ENCODE measurements at regions not wholly inside any gene's neighbourhood (a gene's known extent, or its start where the extent isn't known, plus 50 kb on each side); places are given as distances from the start of the nearest gene placed in this dataset.

DNA sequence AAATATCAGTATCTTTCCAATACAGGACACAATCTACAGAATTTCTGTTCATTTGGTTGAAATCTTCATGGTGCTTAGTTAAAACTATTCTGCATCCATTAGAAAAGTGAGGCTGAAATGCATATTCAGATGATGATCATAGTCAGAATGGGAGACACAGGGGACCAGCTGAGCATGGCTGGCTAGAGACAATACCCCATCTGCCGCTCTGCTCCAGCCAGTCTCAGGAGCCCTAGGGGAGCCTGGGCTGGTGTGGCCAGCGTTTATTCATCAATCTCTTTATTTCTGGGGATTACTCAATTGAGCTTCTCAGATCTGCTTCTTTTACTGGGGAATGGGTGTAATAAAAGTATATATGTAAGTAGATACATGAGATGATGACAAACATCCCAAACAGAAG lies 470.9 kb upstream of the CDIN1 start (continued):
- TF ChIP-seq, protein P1, sequence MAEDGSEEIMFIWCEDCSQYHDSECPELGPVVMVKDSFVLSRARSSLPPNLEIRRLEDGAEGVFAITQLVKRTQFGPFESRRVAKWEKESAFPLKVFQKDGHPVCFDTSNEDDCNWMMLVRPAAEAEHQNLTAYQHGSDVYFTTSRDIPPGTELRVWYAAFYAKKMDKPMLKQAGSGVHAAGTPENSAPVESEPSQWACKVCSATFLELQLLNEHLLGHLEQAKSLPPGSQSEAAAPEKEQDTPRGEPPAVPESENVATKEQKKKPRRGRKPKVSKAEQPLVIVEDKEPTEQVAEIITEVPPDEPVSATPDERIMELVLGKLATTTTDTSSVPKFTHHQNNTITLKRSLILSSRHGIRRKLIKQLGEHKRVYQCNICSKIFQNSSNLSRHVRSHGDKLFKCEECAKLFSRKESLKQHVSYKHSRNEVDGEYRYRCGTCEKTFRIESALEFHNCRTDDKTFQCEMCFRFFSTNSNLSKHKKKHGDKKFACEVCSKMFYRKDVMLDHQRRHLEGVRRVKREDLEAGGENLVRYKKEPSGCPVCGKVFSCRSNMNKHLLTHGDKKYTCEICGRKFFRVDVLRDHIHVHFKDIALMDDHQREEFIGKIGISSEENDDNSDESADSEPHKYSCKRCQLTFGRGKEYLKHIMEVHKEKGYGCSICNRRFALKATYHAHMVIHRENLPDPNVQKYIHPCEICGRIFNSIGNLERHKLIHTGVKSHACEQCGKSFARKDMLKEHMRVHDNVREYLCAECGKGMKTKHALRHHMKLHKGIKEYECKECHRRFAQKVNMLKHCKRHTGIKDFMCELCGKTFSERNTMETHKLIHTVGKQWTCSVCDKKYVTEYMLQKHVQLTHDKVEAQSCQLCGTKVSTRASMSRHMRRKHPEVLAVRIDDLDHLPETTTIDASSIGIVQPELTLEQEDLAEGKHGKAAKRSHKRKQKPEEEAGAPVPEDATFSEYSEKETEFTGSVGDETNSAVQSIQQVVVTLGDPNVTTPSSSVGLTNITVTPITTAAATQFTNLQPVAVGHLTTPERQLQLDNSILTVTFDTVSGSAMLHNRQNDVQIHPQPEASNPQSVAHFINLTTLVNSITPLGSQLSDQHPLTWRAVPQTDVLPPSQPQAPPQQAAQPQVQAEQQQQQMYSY (CRISPR knock-in tag; IDR thresholded peaks at IDR 0.05), result no peak
- TF ChIP-seq EED (IDR thresholded peaks at IDR 0.05; ENCODE audit: low read depth), result no peak

DNA sequence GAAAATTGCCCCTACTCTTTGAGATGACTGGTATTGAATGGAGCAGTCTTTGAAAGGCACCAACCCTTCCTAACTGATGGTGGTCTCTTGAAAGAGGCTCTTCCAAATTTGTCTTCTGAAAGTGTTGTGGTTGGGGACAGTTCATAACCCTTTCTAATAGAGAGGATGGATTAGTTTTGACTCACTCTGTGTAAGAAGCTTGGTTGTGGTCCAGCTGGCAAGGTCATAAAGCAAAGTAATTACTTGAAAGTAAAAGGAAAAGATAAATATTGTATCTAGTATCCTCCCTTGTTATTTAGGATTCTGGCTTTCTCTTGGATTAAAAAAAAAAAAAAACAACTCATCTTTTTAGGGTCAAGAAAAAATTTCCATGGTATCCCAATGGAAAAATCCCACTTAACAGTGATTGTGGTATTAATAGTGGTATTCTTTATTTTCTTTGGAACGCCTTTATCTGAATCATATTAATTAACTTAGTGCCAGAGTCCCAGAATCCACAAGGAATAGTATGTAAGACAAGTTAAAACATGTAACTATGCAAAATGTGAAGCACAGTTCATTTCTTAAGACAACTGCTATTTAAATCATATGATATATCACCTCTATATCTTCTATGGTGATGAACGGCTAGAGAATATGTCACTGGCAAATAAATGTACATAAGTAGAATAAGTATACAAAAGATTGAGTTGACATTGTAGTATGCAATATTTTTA lies 469.3 kb upstream of the CDIN1 start:
- Histone ChIP-seq H3K27ac (ENCODE audit: control insufficient read depth, insufficient read depth) (no peak overlapping the region), H3K4me2 (ENCODE audit: control insufficient read depth, insufficient read depth) (no peak overlapping the region), H4K20me1 (ENCODE audit: control insufficient read depth, insufficient read depth) (no peaks in the 10 kb centered on the region), H3K9me3 (replicated peaks; ENCODE audit: control insufficient read depth, insufficient read depth, low read length) (no peaks in the 10 kb centered on the region), H2AFZ (ENCODE audit: control insufficient read depth, low read depth, low read length) (no peak overlapping the region), H3K9ac (ENCODE audit: control insufficient read depth, insufficient read depth, low read length) (no peak overlapping the region), H3K4me3 (no peak overlapping the region), H3K4me1 (ENCODE audit: control insufficient read depth, insufficient read depth, low read length) (no peaks in the 10 kb centered on the region), H3K27me3 (replicated peaks in 1 of 2; ENCODE audit: control insufficient read depth in 2 of 2, insufficient read depth in 2 of 2, low read length in 1 of 2) (no peaks in the 10 kb centered on the region), H3K36me3 (ENCODE audit: control insufficient read depth in 2 of 2, insufficient read depth in 2 of 2, low read length in 1 of 2) (no peaks in the 10 kb centered on the region), H3K79me2 (ENCODE audit: control insufficient read depth, insufficient read depth, low read length) (no peaks in the 10 kb centered on the region)
- WGBS (ENCODE audit: insufficient coverage, insufficient replicate concordance, low lambda C conversion rate, missing lambda C conversion rate), result 2% methylated on average over 2 of the region's 2 CpGs
- no TSS peak for BruUV-seq (replicated peaks)
- FAIRE-seq (no peak), ATAC-seq (no peak), DNase-seq (ENCODE audit: low read depth, low spot score) (no peak)
- ChIA-PET POLR2A (no interaction called here), RAD21 (ENCODE audit: unreplicated experiment) (no interaction called here), SMC1A (ENCODE audit: uncharacterized antibody, unreplicated experiment) (no interaction called here), CTCF (interaction anchor here (0.6 to 0.7 kb wide), 2 partner anchors 34 to 370 kb away, joined by 3 read pairs; no protein-coding TSS in a partner anchor)
- intact Hi-C loops (cut with micrococcal nuclease; ENCODE audit: unreplicated experiment), result no loop called here
- in situ Hi-C loops (cut with MboI), result no loop called here
- TF ChIP-seq TCF3 (IDR thresholded peaks at IDR 0.05; ENCODE audit: borderline replicate concordance, insufficient read depth, low read depth, low read length) (no peak), ETV6 (conservative IDR thresholded peaks at IDR 0.05 in 1 of 2, IDR thresholded peaks at IDR 0.05 in 1 of 2; ENCODE audit: borderline replicate concordance in 1 of 2, low read depth in 1 of 2) (no peak), IRF3 (IDR thresholded peaks at IDR 0.05) (no peak), ZSCAN29 (IDR thresholded peaks at IDR 0.05) (no peak), MTA2 (IDR thresholded peaks at IDR 0.05; ENCODE audit: low read depth) (no peak), CREB1 (IDR thresholded peaks at IDR 0.05; ENCODE audit: low read depth) (no peak), SIN3A (IDR thresholded peaks at IDR 0.05; ENCODE audit: low read depth, low read length) (no peak), RELA (IDR thresholded peaks at IDR 0.05; ENCODE audit: borderline replicate concordance, partially characterized antibody) (no peak), HDAC2 (IDR thresholded peaks at IDR 0.05) (no peak), SIX5 (IDR thresholded peaks at IDR 0.05; ENCODE audit: low read depth, low read length, severe bottlenecking) (no peak), MLLT1 (IDR thresholded peaks at IDR 0.05) (no peak), ZNF274 (IDR thresholded peaks at IDR 0.05; ENCODE audit: insufficient read depth, insufficient read length) (no peak), NFIC (IDR thresholded peaks at IDR 0.05; ENCODE audit: low read depth, low read length) (no peak)

All from GM12878 (cell line).